Liver (tissue), 3 donors: ENCODE measurements at regions not wholly inside any gene's neighbourhood (a gene's known extent, or its start where the extent isn't known, plus 50 kb on each side); places are given as distances from the start of the nearest gene placed in this dataset.

Experiments
- JUND ChIP-seq, 2 donors: IDR thresholded peaks; 2 replicates each; pipeline ENCODE4 v1.6.1; 2016; ENCODE audit warnings: antibody characterized with exemption in 2 of 2
- YY1 ChIP-seq: IDR thresholded peaks from 2 replicates; pipeline ENCODE4 v1.6.1; 2016; ENCODE audit warnings: antibody characterized with exemption, mild to moderate bottlenecking
- TF ChIP-seq, protein P1 (sequence below): fragments of 150-350 bp; IDR thresholded peaks from 2 replicates; pipeline ENCODE4 v1.5.1; 2017; ENCODE audit warnings: improper control_type of control experiment, low read depth, low read length; ENCODE audit not compliant: missing input control
- TF ChIP-seq, protein P2 (sequence below): IDR thresholded peaks from 2 replicates; pipeline ENCODE4 v1.6.1; 2016; ENCODE audit warnings: antibody characterized with exemption, mild to moderate bottlenecking
- donor health status: healthy.
- donor health status: healthy.

DNA sequence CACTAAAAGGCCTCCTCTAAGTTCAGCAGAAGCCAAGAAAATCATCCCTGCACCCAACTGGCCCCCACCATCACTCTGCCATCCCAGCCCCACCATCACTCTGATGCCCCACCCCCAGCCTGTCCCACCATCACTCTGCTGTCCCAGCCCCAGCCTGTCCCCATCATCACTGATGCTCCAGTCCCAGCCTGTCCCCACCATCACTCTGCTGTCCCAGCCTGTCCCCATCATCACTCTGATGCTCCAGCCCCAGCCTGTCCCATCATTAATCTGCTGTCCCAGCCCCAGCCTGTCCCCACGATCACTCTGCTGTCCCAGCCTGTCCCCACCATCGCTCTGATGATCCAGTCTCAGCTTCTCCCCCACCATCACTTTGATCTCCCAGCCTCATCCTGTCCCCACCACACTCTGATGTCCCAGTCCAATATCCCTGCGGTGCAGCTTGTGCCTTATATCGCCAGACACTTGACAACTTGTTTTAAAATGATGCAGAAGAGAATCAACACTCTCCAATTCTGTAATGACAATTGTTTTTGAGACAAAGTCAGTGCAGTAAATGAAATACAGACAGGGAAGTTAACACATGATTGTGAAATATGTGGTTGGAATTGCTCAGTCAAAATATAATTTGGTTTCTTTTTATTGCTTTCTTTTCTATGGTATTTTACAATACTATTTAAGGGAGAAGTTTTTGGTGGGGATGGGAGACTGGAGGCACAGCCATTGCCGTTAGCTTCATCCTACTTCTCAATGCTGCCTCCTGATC lies 100.8 kb downstream of the TNFAIP3 start:
- TF ChIP-seq, protein P1, sequence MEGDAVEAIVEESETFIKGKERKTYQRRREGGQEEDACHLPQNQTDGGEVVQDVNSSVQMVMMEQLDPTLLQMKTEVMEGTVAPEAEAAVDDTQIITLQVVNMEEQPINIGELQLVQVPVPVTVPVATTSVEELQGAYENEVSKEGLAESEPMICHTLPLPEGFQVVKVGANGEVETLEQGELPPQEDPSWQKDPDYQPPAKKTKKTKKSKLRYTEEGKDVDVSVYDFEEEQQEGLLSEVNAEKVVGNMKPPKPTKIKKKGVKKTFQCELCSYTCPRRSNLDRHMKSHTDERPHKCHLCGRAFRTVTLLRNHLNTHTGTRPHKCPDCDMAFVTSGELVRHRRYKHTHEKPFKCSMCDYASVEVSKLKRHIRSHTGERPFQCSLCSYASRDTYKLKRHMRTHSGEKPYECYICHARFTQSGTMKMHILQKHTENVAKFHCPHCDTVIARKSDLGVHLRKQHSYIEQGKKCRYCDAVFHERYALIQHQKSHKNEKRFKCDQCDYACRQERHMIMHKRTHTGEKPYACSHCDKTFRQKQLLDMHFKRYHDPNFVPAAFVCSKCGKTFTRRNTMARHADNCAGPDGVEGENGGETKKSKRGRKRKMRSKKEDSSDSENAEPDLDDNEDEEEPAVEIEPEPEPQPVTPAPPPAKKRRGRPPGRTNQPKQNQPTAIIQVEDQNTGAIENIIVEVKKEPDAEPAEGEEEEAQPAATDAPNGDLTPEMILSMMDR = no peak
- TF ChIP-seq JUND (IDR thresholded peaks at IDR 0.05) = no peak
- TF ChIP-seq, protein P2, sequence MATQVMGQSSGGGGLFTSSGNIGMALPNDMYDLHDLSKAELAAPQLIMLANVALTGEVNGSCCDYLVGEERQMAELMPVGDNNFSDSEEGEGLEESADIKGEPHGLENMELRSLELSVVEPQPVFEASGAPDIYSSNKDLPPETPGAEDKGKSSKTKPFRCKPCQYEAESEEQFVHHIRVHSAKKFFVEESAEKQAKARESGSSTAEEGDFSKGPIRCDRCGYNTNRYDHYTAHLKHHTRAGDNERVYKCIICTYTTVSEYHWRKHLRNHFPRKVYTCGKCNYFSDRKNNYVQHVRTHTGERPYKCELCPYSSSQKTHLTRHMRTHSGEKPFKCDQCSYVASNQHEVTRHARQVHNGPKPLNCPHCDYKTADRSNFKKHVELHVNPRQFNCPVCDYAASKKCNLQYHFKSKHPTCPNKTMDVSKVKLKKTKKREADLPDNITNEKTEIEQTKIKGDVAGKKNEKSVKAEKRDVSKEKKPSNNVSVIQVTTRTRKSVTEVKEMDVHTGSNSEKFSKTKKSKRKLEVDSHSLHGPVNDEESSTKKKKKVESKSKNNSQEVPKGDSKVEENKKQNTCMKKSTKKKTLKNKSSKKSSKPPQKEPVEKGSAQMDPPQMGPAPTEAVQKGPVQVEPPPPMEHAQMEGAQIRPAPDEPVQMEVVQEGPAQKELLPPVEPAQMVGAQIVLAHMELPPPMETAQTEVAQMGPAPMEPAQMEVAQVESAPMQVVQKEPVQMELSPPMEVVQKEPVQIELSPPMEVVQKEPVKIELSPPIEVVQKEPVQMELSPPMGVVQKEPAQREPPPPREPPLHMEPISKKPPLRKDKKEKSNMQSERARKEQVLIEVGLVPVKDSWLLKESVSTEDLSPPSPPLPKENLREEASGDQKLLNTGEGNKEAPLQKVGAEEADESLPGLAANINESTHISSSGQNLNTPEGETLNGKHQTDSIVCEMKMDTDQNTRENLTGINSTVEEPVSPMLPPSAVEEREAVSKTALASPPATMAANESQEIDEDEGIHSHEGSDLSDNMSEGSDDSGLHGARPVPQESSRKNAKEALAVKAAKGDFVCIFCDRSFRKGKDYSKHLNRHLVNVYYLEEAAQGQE = no peak
- no peak for TF ChIP-seq YY1
